ENCODE measurements at regions not wholly inside any gene's neighbourhood (a gene's known extent, or its start where the extent isn't known, plus 50 kb on each side); places are given as distances from the start of the nearest gene placed in this dataset.
"Not testable (repeated sequence)": the region's sequence is repeated elsewhere in the genome, so short reads cannot be mapped to it uniquely, and the experiment has no call there.

- no peaks in the 10 kb centered on the region for H3K27me3 ChIP-seq
- H3K4me1 ChIP-seq: no peaks in the 10 kb centered on the region
- H3K27ac ChIP-seq: no peak overlapping the region
- no peaks in the 10 kb centered on the region for H3K36me3 ChIP-seq
- no peak for DNase-seq
- H3K9me3 ChIP-seq (replicated peaks): no peaks in the 10 kb centered on the region
- H3K4me3 ChIP-seq: no peak overlapping the region
These were observed 53.5 kb downstream of the PAGE2 start for GRCh38 chrX:55142206-55142918.

- Histone ChIP-seq H3K4me1 (no peaks in the 10 kb centered on the region), H3K9me3 (replicated peaks) (no peaks in the 10 kb centered on the region), H3K36me3 (no peaks in the 10 kb centered on the region), H3K27me3 (no peaks in the 10 kb centered on the region), H3K27ac (no peak overlapping the region), H3K4me3 (no peak overlapping the region)
- DNase-seq: no peak
These were observed 54.1 kb downstream of the PAGE2 start for GRCh38 chrX:55142919-55143310.

- Histone ChIP-seq H3K27ac (no peak overlapping the region), H3K4me1 (no peaks in the 10 kb centered on the region), H3K27me3 (no peaks in the 10 kb centered on the region), H3K4me3 (no peak overlapping the region), H3K9me3 (replicated peaks) (no peaks in the 10 kb centered on the region), H3K36me3 (no peaks in the 10 kb centered on the region)
- no peak for DNase-seq
These were observed 54.8 kb downstream of the PAGE2 start for GRCh38 chrX:55143621-55144020.

- DNase-seq: no peak
- no peak overlapping the region for H3K27ac ChIP-seq
- no peaks in the 10 kb centered on the region for H3K27me3 ChIP-seq
- no peaks in the 10 kb centered on the region for H3K9me3 ChIP-seq (replicated peaks)
- H3K4me1 ChIP-seq: no peaks in the 10 kb centered on the region
- H3K36me3 ChIP-seq: no peaks in the 10 kb centered on the region
- no peak overlapping the region for H3K4me3 ChIP-seq
These were observed 55.9 kb downstream of the PAGE2 start for GRCh38 chrX:55144697-55145096.

- H3K27me3 ChIP-seq: no peaks in the 10 kb centered on the region
- no peaks in the 10 kb centered on the region for H3K9me3 ChIP-seq (replicated peaks)
- no peaks in the 10 kb centered on the region for H3K36me3 ChIP-seq
- H3K4me3 ChIP-seq: no peak overlapping the region
- H3K4me1 ChIP-seq: no peaks in the 10 kb centered on the region
- no peak for DNase-seq
- no peak overlapping the region for H3K27ac ChIP-seq
These were observed 60.4 kb downstream of the PAGE2 start for GRCh38 chrX:55149242-55149641.

GRCh38 chrX:55151199-55151598 is 62.4 kb downstream of the PAGE2 start:
- Histone ChIP-seq H3K4me3 (no peak overlapping the region), H3K4me1 (no peaks in the 10 kb centered on the region), H3K27ac (no peak overlapping the region), H3K9me3 (replicated peaks) (no peaks in the 10 kb centered on the region), H3K36me3 (no peaks in the 10 kb centered on the region), H3K27me3 (no peaks in the 10 kb centered on the region)
- no peak for DNase-seq

- H3K9me3 ChIP-seq (replicated peaks): no peaks in the 10 kb centered on the region
- no peaks in the 10 kb centered on the region for H3K27me3 ChIP-seq
- H3K27ac ChIP-seq: no peak overlapping the region
- H3K4me3 ChIP-seq: no peak overlapping the region
- H3K36me3 ChIP-seq: no peaks in the 10 kb centered on the region
- H3K4me1 ChIP-seq: no peaks in the 10 kb centered on the region
- no peak for DNase-seq
These were observed 60.6 kb upstream of the PAGE5 start for GRCh38 chrX:55159551-55159950.

GRCh38 chrX:55160685-55161552 is 59.2 kb upstream of the PAGE5 start:
- peak; percentile 79 to 82 for DNase-seq
- H3K27me3 ChIP-seq: no peaks in the 10 kb centered on the region
- H3K4me3 ChIP-seq: peak overlapping the region; percentile 68
- no peaks in the 10 kb centered on the region for H3K4me1 ChIP-seq
- H3K36me3 ChIP-seq: no peaks in the 10 kb centered on the region
- no peaks in the 10 kb centered on the region for H3K9me3 ChIP-seq (replicated peaks)
- H3K27ac ChIP-seq: peak overlapping the region; percentile 67

- peak; percentile 11 to 21 for DNase-seq
- H3K4me1 ChIP-seq: no peaks in the 10 kb centered on the region
- peak overlapping the region; percentile 68 for H3K4me3 ChIP-seq
- no peaks in the 10 kb centered on the region for H3K9me3 ChIP-seq (replicated peaks)
- H3K36me3 ChIP-seq: no peaks in the 10 kb centered on the region
- peak overlapping the region; percentile 67 for H3K27ac ChIP-seq
- H3K27me3 ChIP-seq: no peaks in the 10 kb centered on the region
These were observed 58.6 kb upstream of the PAGE5 start for GRCh38 chrX:55161581-55161980.

- DNase-seq: no peak
- Histone ChIP-seq H3K4me3 (no peak overlapping the region), H3K36me3 (no peaks in the 10 kb centered on the region), H3K9me3 (replicated peaks) (no peaks in the 10 kb centered on the region), H3K27ac (no peak overlapping the region), H3K27me3 (no peaks in the 10 kb centered on the region), H3K4me1 (no peaks in the 10 kb centered on the region)
These were observed 57.0 kb upstream of the PAGE5 start for GRCh38 chrX:55163171-55163570.

GRCh38 chrX:55165026-55165425 is 55.1 kb upstream of the PAGE5 start:
- not testable (repeated sequence) for H3K27ac ChIP-seq, DNase-seq, H3K4me3 ChIP-seq

GRCh38 chrX:55167124-55167803 is 52.9 kb upstream of the PAGE5 start:
- no peak overlapping the region for H3K27ac ChIP-seq
- H3K4me1 ChIP-seq: no peaks in the 10 kb centered on the region
- H3K36me3 ChIP-seq: no peaks in the 10 kb centered on the region
- no peaks in the 10 kb centered on the region for H3K27me3 ChIP-seq
- no peaks in the 10 kb centered on the region for H3K9me3 ChIP-seq (replicated peaks)
- no peak overlapping the region for H3K4me3 ChIP-seq
- no peak for DNase-seq

More at GRCh38 chrX:55165026-55165425, 55.1 kb upstream of the PAGE5 start:
- not testable (repeated sequence) for H3K27me3 ChIP-seq; H3K36me3 ChIP-seq; H3K4me1 ChIP-seq; H3K9me3 ChIP-seq (replicated peaks)

GRCh38 chrX:55167901-55168300 is 52.2 kb upstream of the PAGE5 start:
- no peaks in the 10 kb centered on the region for H3K27me3 ChIP-seq
- no peaks in the 10 kb centered on the region for H3K4me1 ChIP-seq
- H3K9me3 ChIP-seq (replicated peaks): no peaks in the 10 kb centered on the region
- no peaks in the 10 kb centered on the region for H3K36me3 ChIP-seq
- DNase-seq: no peak
- H3K4me3 ChIP-seq: no peak overlapping the region
- no peak overlapping the region for H3K27ac ChIP-seq

GRCh38 chrX:55169782-55170181 is 50.4 kb upstream of the PAGE5 start:
- H3K36me3 ChIP-seq: no peaks in the 10 kb centered on the region
- DNase-seq: no peak

More at GRCh38 chrX:55169782-55170181, 50.4 kb upstream of the PAGE5 start:
- Histone ChIP-seq H3K27me3 (no peaks in the 10 kb centered on the region), H3K4me1 (no peaks in the 10 kb centered on the region), H3K27ac (no peak overlapping the region), H3K9me3 (replicated peaks) (no peaks in the 10 kb centered on the region), H3K4me3 (no peak overlapping the region)
